ENCODE measurements at regions not wholly inside any gene's neighbourhood (a gene's known extent, or its start where the extent isn't known, plus 50 kb on each side); places are given as distances from the start of the nearest gene placed in this dataset.

DNA sequence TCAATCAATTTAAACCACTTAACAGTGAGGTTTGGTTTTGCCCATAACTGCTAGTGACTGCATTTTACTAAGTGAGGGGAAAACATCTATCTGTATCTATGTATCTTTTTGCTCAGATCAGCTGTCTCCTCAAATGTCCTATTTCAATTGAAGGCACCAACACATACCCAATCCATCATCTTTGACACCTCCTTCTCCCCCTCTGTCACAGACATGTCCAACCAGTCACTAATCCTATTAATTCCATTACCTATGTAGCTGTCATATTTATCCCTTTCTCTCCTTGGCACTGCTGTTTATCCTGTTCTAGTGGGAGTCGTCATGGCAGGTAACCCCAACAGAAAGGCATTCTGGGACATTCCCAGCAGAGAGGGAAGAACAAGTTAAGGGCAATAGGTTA, 975.2 kb upstream of the AUTS2 start:
- TF ChIP-seq, protein P1, sequence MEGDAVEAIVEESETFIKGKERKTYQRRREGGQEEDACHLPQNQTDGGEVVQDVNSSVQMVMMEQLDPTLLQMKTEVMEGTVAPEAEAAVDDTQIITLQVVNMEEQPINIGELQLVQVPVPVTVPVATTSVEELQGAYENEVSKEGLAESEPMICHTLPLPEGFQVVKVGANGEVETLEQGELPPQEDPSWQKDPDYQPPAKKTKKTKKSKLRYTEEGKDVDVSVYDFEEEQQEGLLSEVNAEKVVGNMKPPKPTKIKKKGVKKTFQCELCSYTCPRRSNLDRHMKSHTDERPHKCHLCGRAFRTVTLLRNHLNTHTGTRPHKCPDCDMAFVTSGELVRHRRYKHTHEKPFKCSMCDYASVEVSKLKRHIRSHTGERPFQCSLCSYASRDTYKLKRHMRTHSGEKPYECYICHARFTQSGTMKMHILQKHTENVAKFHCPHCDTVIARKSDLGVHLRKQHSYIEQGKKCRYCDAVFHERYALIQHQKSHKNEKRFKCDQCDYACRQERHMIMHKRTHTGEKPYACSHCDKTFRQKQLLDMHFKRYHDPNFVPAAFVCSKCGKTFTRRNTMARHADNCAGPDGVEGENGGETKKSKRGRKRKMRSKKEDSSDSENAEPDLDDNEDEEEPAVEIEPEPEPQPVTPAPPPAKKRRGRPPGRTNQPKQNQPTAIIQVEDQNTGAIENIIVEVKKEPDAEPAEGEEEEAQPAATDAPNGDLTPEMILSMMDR (IDR thresholded peaks at IDR 0.05), result no peak
- TF ChIP-seq POLR2A (IDR thresholded peaks at IDR 0.05), result no peak
- no peak for TF ChIP-seq POLR2AphosphoS5 (IDR thresholded peaks at IDR 0.05)
- no peak for TF ChIP-seq EP300 (IDR thresholded peaks at IDR 0.05)
